SW480 (cell line): ENCODE measurements at regions not wholly inside any gene's neighbourhood (a gene's known extent, or its start where the extent isn't known, plus 50 kb on each side); places are given as distances from the start of the nearest gene placed in this dataset.
"Not testable (repeated sequence)": the region's sequence is repeated elsewhere in the genome, so short reads cannot be mapped to it uniquely, and the experiment has no call there.

Experiments
- DNase-seq: peaks from one replicate; pipeline ENCODE4 v3.0.0-alpha.2; 2016; ENCODE audit warnings: low spot score

DNA sequence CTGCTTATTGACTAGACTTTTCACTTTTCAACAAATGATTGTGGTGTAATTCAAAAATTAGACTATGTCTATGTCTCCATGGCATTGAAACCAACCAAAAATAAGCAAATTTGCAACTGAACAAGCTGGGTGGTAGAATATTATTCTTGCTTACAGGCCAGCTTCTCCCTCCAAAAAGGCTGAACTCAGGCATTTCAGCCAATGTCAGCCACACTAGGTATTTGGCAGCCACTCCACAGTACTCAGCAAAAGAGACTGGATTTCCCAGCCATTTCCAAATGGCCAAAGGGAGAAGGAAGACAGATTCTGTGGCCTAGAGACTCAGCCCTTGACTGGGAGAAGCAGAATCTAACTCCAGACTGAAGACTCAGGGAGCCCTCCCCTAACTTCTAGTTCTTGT, 121.8 kb upstream of the IRX5 start:
- no peak for DNase-seq

DNA sequence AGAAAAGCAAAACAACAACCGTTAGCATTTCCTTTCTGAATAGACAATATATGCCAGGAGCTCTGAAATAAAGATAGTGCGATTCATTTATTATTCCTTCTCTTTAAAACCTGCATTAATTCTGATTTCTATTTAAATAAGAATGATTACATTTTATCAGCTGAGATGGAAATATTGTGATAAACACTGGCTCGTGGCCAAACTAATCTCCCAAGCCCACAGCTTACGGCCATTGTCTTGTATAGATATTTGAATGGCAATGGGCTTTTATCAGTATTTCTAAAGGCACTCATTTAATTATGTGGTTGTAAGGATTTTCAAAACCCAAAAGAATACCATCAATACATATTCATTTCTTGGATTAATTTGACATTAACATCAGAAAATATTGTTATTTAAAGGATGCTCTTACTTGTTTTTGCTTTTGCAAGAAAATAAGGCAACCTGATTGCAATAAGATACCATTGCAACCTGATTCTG, 123.7 kb upstream of the IRX5 start:
- no peak for DNase-seq

DNA sequence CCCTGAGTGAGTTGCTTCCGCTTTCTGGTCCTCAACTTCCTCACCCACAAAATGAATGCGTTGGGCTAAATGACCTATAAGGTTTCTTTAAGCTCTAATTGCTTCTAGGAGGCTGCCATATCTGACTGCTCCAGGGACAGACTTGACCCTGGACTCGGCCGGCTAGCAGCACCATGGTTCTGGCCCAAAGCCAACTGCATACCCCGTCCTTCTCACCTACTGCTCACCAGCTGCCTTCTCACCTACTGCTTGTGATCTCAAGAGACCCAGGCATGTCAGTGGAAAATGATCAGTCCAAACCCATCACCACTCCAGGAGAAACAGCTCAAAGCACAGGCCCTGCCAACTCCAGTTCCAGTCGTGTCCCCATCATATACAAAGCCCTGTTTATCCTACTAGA, 124.3 kb upstream of the IRX5 start:
- DNase-seq: no peak

- DNase-seq: no peak
These were observed 125.0 kb upstream of the IRX5 start for GRCh38 chr16:54805648-54806047.

GRCh38 chr16:54801057-54801844, 129.4 kb upstream of the IRX5 start:
- DNase-seq: no peak

GRCh38 chr16:54798267-54798666, 132.4 kb upstream of the IRX5 start:
- no peak for DNase-seq

GRCh38 chr16:54796211-54796610, 134.5 kb upstream of the IRX5 start:
- DNase-seq: no peak

- DNase-seq: no peak
These were observed 137.9 kb upstream of the IRX5 start for GRCh38 chr16:54792811-54793210.

GRCh38 chr16:54787045-54787444, 143.6 kb upstream of the IRX5 start:
- DNase-seq: no peak

GRCh38 chr16:54783980-54784379, 146.7 kb upstream of the IRX5 start:
- DNase-seq: no peak

- no peak for DNase-seq
These were observed 147.4 kb upstream of the IRX5 start for GRCh38 chr16:54783226-54783625.

DNA sequence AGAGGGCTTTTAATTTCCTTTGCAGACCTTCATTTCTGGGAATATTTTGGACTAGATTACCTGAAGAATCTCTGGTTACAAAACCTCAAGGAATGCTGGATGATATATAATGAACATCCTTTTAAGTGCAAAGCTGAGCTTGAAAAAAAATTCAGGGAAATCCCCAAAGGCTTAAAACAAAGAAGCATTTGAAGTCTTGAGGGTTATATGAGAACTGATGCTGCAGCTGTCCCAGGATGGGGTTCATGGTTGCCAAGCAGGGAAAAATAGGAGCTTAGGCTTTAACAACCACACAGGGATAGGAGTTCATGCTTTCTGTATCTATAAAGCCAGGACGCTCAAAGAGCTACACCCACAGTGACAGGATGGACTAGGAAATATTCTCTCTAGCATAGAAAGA, 150.4 kb upstream of the IRX5 start:
- DNase-seq: no peak

- no peak for DNase-seq
These were observed 151.1 kb upstream of the IRX5 start for GRCh38 chr16:54779549-54779948.

DNA sequence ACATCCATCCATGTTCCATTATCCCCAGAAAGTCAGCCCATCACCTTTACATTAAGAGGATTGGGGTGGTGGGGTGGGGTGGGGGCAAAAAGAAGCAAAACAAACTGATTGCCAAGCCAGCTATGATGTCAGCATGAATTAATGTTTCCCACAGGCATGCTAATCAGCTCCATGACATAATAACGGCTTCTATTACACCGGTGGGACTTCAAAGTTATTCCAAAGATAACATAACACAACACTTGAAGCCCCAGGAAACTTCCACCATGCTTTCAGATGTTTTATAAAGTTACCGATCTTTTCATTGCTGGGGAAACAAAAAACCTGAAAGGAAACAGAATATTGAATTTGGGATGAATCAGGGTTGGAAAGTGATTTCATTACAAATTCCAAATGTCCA, 155.9 kb upstream of the IRX5 start:
- DNase-seq: no peak

DNA sequence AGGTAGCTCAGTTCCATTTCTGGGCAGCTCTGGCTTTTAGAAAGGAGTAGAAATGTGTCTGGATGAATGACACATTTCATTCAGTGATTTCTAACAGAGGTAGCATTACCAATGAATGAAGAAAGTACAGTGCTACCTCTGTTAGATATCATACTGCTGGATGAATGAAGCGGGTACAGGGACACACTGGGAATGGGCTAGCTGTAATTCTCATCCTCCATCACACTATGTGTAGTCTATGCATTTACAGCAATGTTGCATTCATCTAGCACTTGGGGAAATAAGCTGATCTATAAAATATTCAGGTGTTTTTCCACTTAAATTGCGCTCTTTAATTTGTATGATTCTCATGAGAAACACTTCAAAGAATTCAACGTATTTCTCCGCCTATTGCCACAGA, 158.3 kb upstream of the IRX5 start:
- DNase-seq: no peak

- no peak for DNase-seq
These were observed 164.3 kb upstream of the IRX5 start for GRCh38 chr16:54766355-54766754.

DNA sequence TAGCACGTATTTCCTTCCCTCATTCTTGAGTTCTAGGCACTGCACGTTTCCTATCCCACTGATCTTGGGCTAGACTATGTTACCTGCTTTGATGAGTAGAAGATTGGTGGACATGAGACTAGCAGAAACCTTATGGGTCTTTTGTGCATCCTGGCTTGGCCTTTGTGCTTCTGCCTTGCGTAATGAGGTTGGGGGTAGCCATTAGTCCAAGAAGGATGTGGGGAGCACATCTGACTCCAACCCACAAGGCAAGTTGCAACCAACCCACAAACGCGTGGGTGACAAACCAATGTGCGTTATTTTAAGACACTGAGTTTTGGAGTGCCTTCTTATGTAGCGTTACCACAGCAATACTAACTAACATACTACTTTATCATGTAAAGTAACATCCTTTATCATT, 180.4 kb upstream of the IRX5 start:
- DNase-seq: no peak

GRCh38 chr16:54748611-54749190, 182.0 kb upstream of the IRX5 start:
- DNase-seq: no peak

DNA sequence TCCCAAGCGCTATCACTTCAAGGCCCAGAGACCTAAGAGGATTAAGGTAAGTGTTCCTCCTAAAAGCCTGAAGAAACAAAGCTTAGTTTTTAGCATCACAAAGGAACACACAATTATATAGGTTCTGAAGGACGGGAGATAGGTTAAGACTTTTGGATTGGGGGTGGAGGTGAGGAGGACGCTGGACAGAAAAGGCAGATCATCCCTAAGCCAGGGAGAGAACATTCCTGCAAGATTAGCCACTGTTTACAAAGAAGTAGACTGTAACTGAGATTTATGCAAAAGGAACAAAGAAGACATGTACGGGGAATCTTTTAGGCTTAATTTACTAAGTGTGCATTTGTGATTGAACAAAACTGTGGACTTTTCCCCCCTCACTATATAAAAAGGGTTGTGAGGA, 184.1 kb upstream of the IRX5 start:
- no peak for DNase-seq

DNA sequence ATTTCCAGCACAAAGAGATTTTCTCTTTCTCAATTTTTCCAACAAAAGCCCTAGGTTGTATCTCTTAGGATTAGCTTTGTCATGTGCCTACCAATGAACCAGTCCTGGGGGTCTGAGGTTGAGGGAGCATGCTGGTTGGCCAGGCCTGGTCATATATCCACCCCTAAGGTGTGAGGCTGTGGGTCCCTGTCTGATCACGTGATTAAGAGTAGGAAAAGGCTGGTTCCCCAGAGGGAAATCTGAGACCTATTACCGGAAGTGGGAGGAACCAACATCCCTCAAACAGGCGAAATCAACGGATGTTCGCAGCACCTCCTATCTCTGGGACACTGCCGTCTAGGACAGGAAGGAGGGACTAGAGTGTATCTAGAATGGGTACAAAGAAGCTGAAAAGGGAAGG, 185.7 kb upstream of the IRX5 start:
- no peak for DNase-seq

GRCh38 chr16:54742436-54742835, 188.2 kb upstream of the IRX5 start:
- DNase-seq: no peak

GRCh38 chr16:54739381-54739780, 191.3 kb upstream of the IRX5 start:
- DNase-seq: no peak

DNA sequence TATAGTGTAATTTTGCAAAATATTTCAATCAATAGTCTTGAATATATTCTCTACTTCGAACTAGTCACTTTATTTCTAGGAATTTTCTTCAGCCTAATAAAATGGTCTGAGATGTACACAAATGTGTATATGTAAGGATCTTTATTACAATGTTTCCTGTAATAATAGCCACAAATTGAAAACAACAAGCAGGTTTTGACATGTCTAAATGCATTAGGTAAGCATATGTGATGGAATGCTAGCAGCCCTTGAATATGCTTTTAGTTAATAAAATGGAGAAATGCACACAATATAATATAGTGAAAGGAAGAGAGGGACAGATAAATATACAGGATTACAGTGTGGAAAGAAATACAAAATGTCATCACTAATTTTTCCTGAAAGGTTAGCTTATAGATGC, 196.5 kb upstream of the IRX5 start:
- DNase-seq: no peak

- DNase-seq: not testable (repeated sequence)
These were observed 203.0 kb upstream of the IRX5 start for GRCh38 chr16:54727696-54728095.
